Osteoblast (primary cell): ENCODE measurements at regions not wholly inside any gene's neighbourhood (a gene's known extent, or its start where the extent isn't known, plus 50 kb on each side); places are given as distances from the start of the nearest gene placed in this dataset.
"Not testable (repeated sequence)": the region's sequence is repeated elsewhere in the genome, so short reads cannot be mapped to it uniquely, and the experiment has no call there.

ENCODE experiments used
- DNase-seq: peaks from one replicate; pipeline ENCODE4 v3.0.0; 2011; ENCODE audit warnings: low spot score, mixed read lengths; ENCODE audit not compliant: insufficient read length; ENCODE audit errors: missing footprints
- H2AFZ ChIP-seq: 2 replicates; pipeline ENCODE4 v1.6.0; 2011; ENCODE audit warnings: mild to moderate bottlenecking, low read length
- H3K27ac ChIP-seq: 2 replicates; pipeline ENCODE4 v1.5.1; 2011; ENCODE audit warnings: mild to moderate bottlenecking, low read depth, low read length, moderate library complexity
- H3K27me3 ChIP-seq: 2 replicates; pipeline ENCODE4 v1.6.0; 2012; ENCODE audit warnings: mild to moderate bottlenecking, control low read depth, inconsistent platforms, low read length, moderate library complexity; ENCODE audit not compliant: insufficient read depth
- H3K36me3 ChIP-seq: 2 replicates; pipeline ENCODE4 v1.5.1; 2011; ENCODE audit warnings: mild to moderate bottlenecking, low read length, control low read depth, moderate library complexity; ENCODE audit not compliant: insufficient read depth
- H3K4me1 ChIP-seq: 2 replicates; pipeline ENCODE4 v1.5.1; 2011; ENCODE audit warnings: mild to moderate bottlenecking, low read length, control low read depth, moderate library complexity; ENCODE audit not compliant: insufficient read depth
- H3K4me2 ChIP-seq: 2 replicates; pipeline ENCODE4 v1.6.0; 2011; ENCODE audit warnings: mild to moderate bottlenecking, low read length; ENCODE audit not compliant: insufficient read depth
- H3K4me3 ChIP-seq: fragments of 200-600 bp; sonication (generic); 3 replicates; pipeline ENCODE4 v1.5.1; 2012; ENCODE audit warnings: mild to moderate bottlenecking, low read length, inconsistent platforms; ENCODE audit not compliant: insufficient read depth
- H3K79me2 ChIP-seq: 2 replicates; pipeline ENCODE4 v1.6.0; 2012; ENCODE audit warnings: mild to moderate bottlenecking, low read length, control low read depth, inconsistent platforms; ENCODE audit not compliant: insufficient read depth
- H3K9me3 ChIP-seq: 2 replicates; pipeline ENCODE4 v1.5.1; 2011; ENCODE audit warnings: low read depth, low read length, control low read depth
- H4K20me1 ChIP-seq: 2 replicates; pipeline ENCODE4 v1.6.0; 2012; ENCODE audit warnings: mild to moderate bottlenecking, low read length, control low read depth; ENCODE audit not compliant: insufficient read depth
- CTCF ChIP-seq: IDR thresholded peaks from 2 replicates; pipeline ENCODE4 v1.5.1; 2011; ENCODE audit warnings: mild to moderate bottlenecking, low read depth, low read length, moderate library complexity; ENCODE audit errors: extremely low read depth

- DNase-seq: no peak
- no peaks in the 10 kb centered on the region for H4K20me1 ChIP-seq
- H3K4me2 ChIP-seq: no peak overlapping the region
- H3K27me3 ChIP-seq: no peaks in the 10 kb centered on the region
- no peaks in the 10 kb centered on the region for H3K36me3 ChIP-seq
- H3K9me3 ChIP-seq: no peaks in the 10 kb centered on the region
- no peak for TF ChIP-seq CTCF
- H3K4me1 ChIP-seq: no peaks in the 10 kb centered on the region
- no peaks in the 10 kb centered on the region for H3K79me2 ChIP-seq
- no peak overlapping the region for H2AFZ ChIP-seq
- no peak overlapping the region for H3K27ac ChIP-seq
- no peak overlapping the region for H3K4me3 ChIP-seq
These were observed 161.7 kb downstream of the SMARCA1 start for GRCh38 chrX:129361576-129361975.

- Histone ChIP-seq H2AFZ (no peak overlapping the region), H3K27me3 (no peaks in the 10 kb centered on the region), H3K4me3 (no peak overlapping the region), H3K4me1 (no peaks in the 10 kb centered on the region), H3K36me3 (no peaks in the 10 kb centered on the region), H3K27ac (no peak overlapping the region), H4K20me1 (no peaks in the 10 kb centered on the region), H3K9me3 (no peaks in the 10 kb centered on the region), H3K79me2 (no peaks in the 10 kb centered on the region), H3K4me2 (no peak overlapping the region)
- no peak for DNase-seq
- TF ChIP-seq CTCF: peak; percentile 68
These were observed 163.1 kb downstream of the SMARCA1 start for GRCh38 chrX:129360175-129360574.

- DNase-seq: peak; percentile 27
These were observed 164.0 kb downstream of the SMARCA1 start for GRCh38 chrX:129359269-129359668.

GRCh38 chrX:129357428-129357827 is 165.9 kb downstream of the SMARCA1 start:
- not testable (repeated sequence) for H3K4me2 ChIP-seq, H3K9me3 ChIP-seq, H2AFZ ChIP-seq, H3K4me3 ChIP-seq, DNase-seq, H3K4me1 ChIP-seq, H3K79me2 ChIP-seq, H3K36me3 ChIP-seq, H4K20me1 ChIP-seq, H3K27ac ChIP-seq, H3K27me3 ChIP-seq

More at GRCh38 chrX:129359269-129359668, 164.0 kb downstream of the SMARCA1 start:
- no peaks in the 10 kb centered on the region for H3K79me2 ChIP-seq
- no peak overlapping the region for H2AFZ ChIP-seq
- no peak for TF ChIP-seq CTCF
- no peaks in the 10 kb centered on the region for H3K36me3 ChIP-seq
- no peaks in the 10 kb centered on the region for H3K9me3 ChIP-seq
- no peaks in the 10 kb centered on the region for H4K20me1 ChIP-seq
- no peak overlapping the region for H3K4me2 ChIP-seq
- H3K27ac ChIP-seq: no peak overlapping the region
- H3K4me3 ChIP-seq: no peak overlapping the region
- no peaks in the 10 kb centered on the region for H3K27me3 ChIP-seq
- H3K4me1 ChIP-seq: no peaks in the 10 kb centered on the region

- H3K79me2 ChIP-seq: no peaks in the 10 kb centered on the region
- no peaks in the 10 kb centered on the region for H3K9me3 ChIP-seq
- H3K27me3 ChIP-seq: no peaks in the 10 kb centered on the region
- no peak for TF ChIP-seq CTCF
- H3K27ac ChIP-seq: no peak overlapping the region
- no peaks in the 10 kb centered on the region for H4K20me1 ChIP-seq
- H3K4me3 ChIP-seq: no peak overlapping the region
- H2AFZ ChIP-seq: no peak overlapping the region
- no peaks in the 10 kb centered on the region for H3K36me3 ChIP-seq
- no peak overlapping the region for H3K4me2 ChIP-seq
- no peak for DNase-seq
- no peaks in the 10 kb centered on the region for H3K4me1 ChIP-seq
These were observed 176.0 kb downstream of the SMARCA1 start for GRCh38 chrX:129347291-129347690.
